GM12865 (cell line): ENCODE measurements at regions not wholly inside any gene's neighbourhood (a gene's known extent, or its start where the extent isn't known, plus 50 kb on each side); places are given as distances from the start of the nearest gene placed in this dataset.
A peak's percentile ranks its signal among the peaks of the same experiment; 100 is the strongest.

Source experiments
- DNase-seq: peaks from one replicate; pipeline ENCODE4 v3.0.0; 2010; ENCODE audit warnings: low read depth
- H3K4me3 ChIP-seq: 2 replicates; pipeline ENCODE4 v1.5.1; 2011; ENCODE audit warnings: mild to moderate bottlenecking, low read depth, low read length, control low read depth
- CTCF ChIP-seq: IDR thresholded peaks from 2 replicates; pipeline ENCODE4 v1.5.1; 2011; ENCODE audit warnings: low read length, control low read depth, low read depth, inconsistent platforms; ENCODE audit not compliant: insufficient read depth; ENCODE audit errors: missing control alignments

- no peak for TF ChIP-seq CTCF
- DNase-seq, result no peak
- no peak overlapping the region for H3K4me3 ChIP-seq
Observed at GRCh38 chr5:81846301-81846700, 95.4 kb upstream of the SSBP2 start.

- no peak overlapping the region for H3K4me3 ChIP-seq
- no peak for DNase-seq
- TF ChIP-seq CTCF, result no peak
Observed at GRCh38 chr5:81843845-81844244, 92.9 kb upstream of the SSBP2 start.

- H3K4me3 ChIP-seq, result no peak overlapping the region
- TF ChIP-seq CTCF, result no peak
- no peak for DNase-seq
Observed at GRCh38 chr5:81842795-81843398, 92.0 kb upstream of the SSBP2 start.

GRCh38 chr5:81839034-81839433 is 88.1 kb upstream of the SSBP2 start:
- no peak for TF ChIP-seq CTCF
- no peak for DNase-seq
- H3K4me3 ChIP-seq, result no peak overlapping the region

GRCh38 chr5:81838307-81838906 is 87.5 kb upstream of the SSBP2 start:
- DNase-seq, result peak; percentile 67
- peak; percentile 59 for TF ChIP-seq CTCF
- H3K4me3 ChIP-seq, result no peak overlapping the region

- TF ChIP-seq CTCF, result no peak
- DNase-seq, result no peak
- H3K4me3 ChIP-seq, result no peak overlapping the region
Observed at GRCh38 chr5:81837667-81838306, 86.9 kb upstream of the SSBP2 start.
